H9 (cell line): ENCODE measurements at regions not wholly inside any gene's neighbourhood (a gene's known extent, or its start where the extent isn't known, plus 50 kb on each side); places are given as distances from the start of the nearest gene placed in this dataset.

ENCODE experiments used
- DNase-seq: peaks from one replicate; pipeline ENCODE4 v3.0.0-alpha.2; 2017
- H2AFZ ChIP-seq: one replicate; pipeline ENCODE4 v1.6.1; 2013; ENCODE audit warnings: mild to moderate bottlenecking, low read length, control low read depth, moderate library complexity
- H2AK5ac ChIP-seq: 2 replicates; pipeline ENCODE4 v1.6.1; 2013; ENCODE audit warnings: low read length, control low read depth, mixed read lengths; ENCODE audit not compliant: insufficient read length
- H2BK120ac ChIP-seq: one replicate; pipeline ENCODE4 v1.6.1; 2013; ENCODE audit warnings: low read depth, mild to moderate bottlenecking, low read length, control low read depth, inconsistent platforms; ENCODE audit not compliant: poor library complexity, severe bottlenecking
- H2BK12ac ChIP-seq: 2 replicates; pipeline ENCODE4 v1.6.1; 2013; ENCODE audit warnings: low read length, control low read depth, mixed read lengths, low read depth; ENCODE audit not compliant: insufficient read length
- H2BK15ac ChIP-seq: 2 replicates; pipeline ENCODE4 v1.6.1; 2013; ENCODE audit warnings: low read depth, low read length, control low read depth
- H2BK20ac ChIP-seq: one replicate; pipeline ENCODE4 v1.6.1; 2013; ENCODE audit warnings: low read depth, mild to moderate bottlenecking, low read length, control low read depth, inconsistent platforms; ENCODE audit not compliant: poor library complexity, severe bottlenecking
- H2BK5ac ChIP-seq: 2 replicates; pipeline ENCODE4 v1.6.1; 2013; ENCODE audit warnings: low read length, control low read depth, mixed read lengths; ENCODE audit not compliant: insufficient read length
- H3K14ac ChIP-seq: 2 replicates; pipeline ENCODE4 v1.6.1; 2013; ENCODE audit warnings: low read length, control low read depth; ENCODE audit not compliant: insufficient read depth
- H3K18ac ChIP-seq: 2 replicates; pipeline ENCODE4 v1.6.1; 2013; ENCODE audit warnings: low read depth, mild to moderate bottlenecking, mixed read lengths, low read length, control low read depth; ENCODE audit not compliant: insufficient read length
- H3K23ac ChIP-seq: 2 replicates; pipeline ENCODE4 v1.6.1; 2013; ENCODE audit warnings: low read length, control low read depth, mixed read lengths, low read depth; ENCODE audit not compliant: insufficient read length
- H3K23me2 ChIP-seq: 2 replicates; pipeline ENCODE4 v1.6.1; 2013; ENCODE audit warnings: low read depth, mild to moderate bottlenecking, mixed read lengths, low read length, control low read depth; ENCODE audit not compliant: insufficient read length, poor library complexity, severe bottlenecking
- H3K27ac ChIP-seq: 2 replicates; pipeline ENCODE4 v1.5.1; 2013; ENCODE audit warnings: low read length, control low read depth, mixed read lengths, low read depth; ENCODE audit not compliant: insufficient read length
- H3K27me3 ChIP-seq: 2 replicates; pipeline ENCODE4 v1.6.1; 2013; ENCODE audit warnings: low read length, control low read depth, inconsistent platforms; ENCODE audit not compliant: insufficient read depth
- H3K4ac ChIP-seq: 2 replicates; pipeline ENCODE4 v1.6.1; 2013; ENCODE audit warnings: low read depth, mild to moderate bottlenecking, control low read depth, inconsistent platforms, low read length, moderate library complexity
- H3K4me1 ChIP-seq: 2 replicates; pipeline ENCODE4 v1.6.1; 2013; ENCODE audit warnings: low read length, control low read depth, inconsistent platforms; ENCODE audit not compliant: insufficient read depth
- H3K4me2 ChIP-seq: 2 replicates; pipeline ENCODE4 v1.6.1; 2013; ENCODE audit warnings: low read length, control low read depth, mixed read lengths; ENCODE audit not compliant: insufficient read length, insufficient read depth
- H3K56ac ChIP-seq: 2 replicates; pipeline ENCODE4 v1.6.1; 2013; ENCODE audit warnings: low read depth, mild to moderate bottlenecking, mixed read lengths, low read length, control low read depth; ENCODE audit not compliant: insufficient read length
- H3K79me1 ChIP-seq: 2 replicates; pipeline ENCODE4 v1.6.1; 2013; ENCODE audit warnings: low read depth, mild to moderate bottlenecking, moderate library complexity, low read length, control low read depth, inconsistent platforms; ENCODE audit not compliant: insufficient read depth, poor library complexity, severe bottlenecking
- H3K79me2 ChIP-seq: 2 replicates; pipeline ENCODE4 v1.6.1; 2013; ENCODE audit warnings: low read length, control low read depth, inconsistent platforms; ENCODE audit not compliant: insufficient read depth
- H3K9ac ChIP-seq: 2 replicates; pipeline ENCODE4 v1.6.1; 2013; ENCODE audit warnings: low read length, control low read depth, mixed read lengths; ENCODE audit not compliant: insufficient read length; ENCODE audit errors: extremely low read depth
- H3K9me3 ChIP-seq: one replicate; pipeline ENCODE4 v1.6.1; 2013; ENCODE audit warnings: low read depth, low read length, inconsistent platforms; ENCODE audit not compliant: control insufficient read depth
- H3T11ph ChIP-seq: one replicate; pipeline ENCODE4 v1.6.1; 2013; ENCODE audit warnings: mild to moderate bottlenecking, low read length, control low read depth, inconsistent platforms
- H4K20me1 ChIP-seq: one replicate; pipeline ENCODE4 v1.6.1; 2013; ENCODE audit not compliant: control insufficient read depth, insufficient read length, insufficient read depth
- H4K5ac ChIP-seq: 2 replicates; pipeline ENCODE4 v1.6.1; 2013; ENCODE audit warnings: low read depth, mild to moderate bottlenecking, mixed read lengths, low read length, control low read depth; ENCODE audit not compliant: insufficient read length
- H4K8ac ChIP-seq: replicated peaks from 2 replicates; pipeline ENCODE4 v1.6.1; 2013; ENCODE audit warnings: low read length, control low read depth, mixed read lengths, low read depth; ENCODE audit not compliant: insufficient read length
- H4K91ac ChIP-seq: 2 replicates; pipeline ENCODE4 v1.6.1; 2013; ENCODE audit warnings: low read depth, mild to moderate bottlenecking, moderate library complexity, mixed read lengths, low read length, control low read depth; ENCODE audit not compliant: insufficient read length
- H3K27ac Mint-ChIP-seq, 3 experiments: 2 replicates in 2 of 3; 3 replicates in 1 of 3; pipeline ENCODE4 v1.8.0; 2020 to 2021; ENCODE audit warnings: mixed read lengths in 3 of 3, mild to moderate bottlenecking in 1 of 3, moderate library complexity in 1 of 3
- H3K27me3 Mint-ChIP-seq: 2 replicates; pipeline ENCODE4 v1.8.0; 2021; ENCODE audit warnings: low read depth, mild to moderate bottlenecking, moderate library complexity, mixed read lengths
- H3K36me3 Mint-ChIP-seq, 3 experiments: 2 replicates in 2 of 3; 3 replicates in 1 of 3; pipeline ENCODE4 v1.8.0; 2020 to 2021; ENCODE audit warnings: low read depth in 3 of 3, mixed read lengths in 3 of 3; ENCODE audit not compliant: insufficient read depth in 1 of 3
- H3K4me1 Mint-ChIP-seq, 2 experiments: 2 replicates each; pipeline ENCODE4 v1.8.0; 2020; ENCODE audit warnings: mixed read lengths in 2 of 2
- H3K4me3 Mint-ChIP-seq, 2 experiments: 2 replicates in 1 of 2; 3 replicates in 1 of 2; pipeline ENCODE4 v1.8.0; 2020 to 2021; ENCODE audit warnings: mild to moderate bottlenecking in 2 of 2, mixed read lengths in 2 of 2, moderate library complexity in 1 of 2
- H3K9me3 Mint-ChIP-seq, 2 experiments: 2 replicates in 1 of 2; 3 replicates in 1 of 2; pipeline ENCODE4 v1.8.0; 2020; ENCODE audit warnings: mild to moderate bottlenecking in 2 of 2, mixed read lengths in 2 of 2, moderate library complexity in 1 of 2
- CTCF ChIP-seq: fragments of 200-600 bp; sonication (generic); conservative IDR thresholded peaks from 3 replicates; pipeline ENCODE4 v1.8.0; 2021; ENCODE audit warnings: antibody characterized with exemption, mild to moderate bottlenecking
- WGBS: extraction: QIAGEN DNeasy Blood & Tissue Kit; methylation state at CpG from one replicate; pipeline ENCODE4 v1.1.7; 2013; ENCODE audit warnings: missing lambda C conversion rate, low lambda C conversion rate, mixed read lengths; ENCODE audit not compliant: insufficient read length; ENCODE audit errors: extremely low coverage; 5-methylcytosine and 5-hydroxymethylcytosine counted together

- H2AFZ ChIP-seq = no peak overlapping the region
- H3K14ac ChIP-seq = no peak overlapping the region
Measured at GRCh38 chr6:115613488-115613887, 447.2 kb downstream of the FRK start.

More at GRCh38 chr6:115613488-115613887, 447.2 kb downstream of the FRK start:
- no peak overlapping the region for H3K9ac ChIP-seq
- Mint-ChIP-seq H3K4me3 (no peak overlapping the region), H3K36me3 (no peaks in the 10 kb centered on the region), H3K27me3 (no peaks in the 10 kb centered on the region), H3K27ac (no peak overlapping the region), H3K4me1 (peaks cover 7 to 13% of the 10 kb centered on the region in 2 experiments; a peak in 3 of 4 replicates), H3K9me3 (no peaks in the 10 kb centered on the region; a peak in 1 of 5 replicates)
- no peak for TF ChIP-seq CTCF
- H3K27me3 ChIP-seq = no peaks in the 10 kb centered on the region
- H3K79me2 ChIP-seq = no peaks in the 10 kb centered on the region
- no peak overlapping the region for H3K18ac ChIP-seq
- H3K4me2 ChIP-seq = no peak overlapping the region
- no peak overlapping the region for H3K56ac ChIP-seq
- WGBS = no CpG with 5 or more reads among the region's 3 CpGs
- no peaks in the 10 kb centered on the region for H3K9me3 ChIP-seq
- no peak overlapping the region for H2BK15ac ChIP-seq
- no peak overlapping the region for H3T11ph ChIP-seq
- DNase-seq = no peak
- H2AK5ac ChIP-seq = no peak overlapping the region
- H2BK20ac ChIP-seq = no peak overlapping the region
- no peak overlapping the region for H4K5ac ChIP-seq
- H3K79me1 ChIP-seq = no peaks in the 10 kb centered on the region
- no peaks in the 10 kb centered on the region for H3K4me1 ChIP-seq
- H3K27ac ChIP-seq = no peak overlapping the region
- H3K23me2 ChIP-seq = no peaks in the 10 kb centered on the region
- no peak overlapping the region for H2BK12ac ChIP-seq
- H4K20me1 ChIP-seq = no peaks in the 10 kb centered on the region
- no peak overlapping the region for H4K8ac ChIP-seq
- no peak overlapping the region for H2BK5ac ChIP-seq
- no peak overlapping the region for H3K4ac ChIP-seq
- H3K23ac ChIP-seq = no peak overlapping the region
- no peak overlapping the region for H4K91ac ChIP-seq
- no peak overlapping the region for H2BK120ac ChIP-seq
